MM.1S (cell line): ENCODE measurements at regions not wholly inside any gene's neighbourhood (a gene's known extent, or its start where the extent isn't known, plus 50 kb on each side); places are given as distances from the start of the nearest gene placed in this dataset.
"Not testable (repeated sequence)": the region's sequence is repeated elsewhere in the genome, so short reads cannot be mapped to it uniquely, and the experiment has no call there.

Experiments used
- DNase-seq: peaks from one replicate; pipeline ENCODE4 v3.0.0-alpha.2; 2015
- H2AFZ ChIP-seq: fragments of 300-600 bp; sonication (generic); 2 replicates; pipeline ENCODE4 v1.6.0; 2016; ENCODE audit warnings: antibody characterized with exemption, low read length
- H3F3A ChIP-seq: fragments of 300-600 bp; sonication (generic); 2 replicates; pipeline ENCODE4 v1.6.1; 2016; ENCODE audit warnings: mild to moderate bottlenecking, antibody characterized with exemption, low read length, moderate library complexity, mixed read lengths; ENCODE audit not compliant: insufficient read depth
- H3K27ac ChIP-seq: fragments of 300-600 bp; sonication (generic); 2 replicates; pipeline ENCODE4 v1.5.1; 2016; ENCODE audit warnings: mild to moderate bottlenecking, low read length
- H3K27me3 ChIP-seq: fragments of 300-600 bp; sonication (generic); replicated peaks from 2 replicates; pipeline ENCODE4 v1.6.0; 2016; ENCODE audit warnings: low read length; ENCODE audit not compliant: insufficient read depth
- H3K36me3 ChIP-seq: fragments of 300-600 bp; sonication (generic); replicated peaks from 2 replicates; pipeline ENCODE4 v1.6.1; 2016; ENCODE audit warnings: mild to moderate bottlenecking, low read length, mixed read lengths; ENCODE audit not compliant: insufficient read depth
- H3K4me1 ChIP-seq: fragments of 300-600 bp; sonication (generic); 2 replicates; pipeline ENCODE4 v1.6.1; 2016; ENCODE audit warnings: low read length, mixed read lengths
- H3K4me2 ChIP-seq: fragments of 300-600 bp; sonication (generic); 2 replicates; pipeline ENCODE4 v1.6.0; 2016; ENCODE audit warnings: low read depth, low read length
- H3K4me3 ChIP-seq: fragments of 300-600 bp; sonication (generic); 2 replicates; pipeline ENCODE4 v1.5.1; 2016; ENCODE audit warnings: low read length, mixed read lengths
- H3K79me2 ChIP-seq: fragments of 300-600 bp; sonication (generic); 2 replicates; pipeline ENCODE4 v1.6.1; 2016; ENCODE audit warnings: mixed run types, low read length, mixed read lengths
- H3K9ac ChIP-seq: fragments of 300-600 bp; sonication (generic); 2 replicates; pipeline ENCODE4 v1.6.1; 2016; ENCODE audit warnings: low read length, mixed read lengths
- H3K9me2 ChIP-seq: fragments of 300-600 bp; sonication (generic); replicated peaks from 2 replicates; pipeline ENCODE4 v1.6.1; 2016; ENCODE audit warnings: mild to moderate bottlenecking, low read length, mixed read lengths; ENCODE audit not compliant: insufficient read depth
- H3K9me3 ChIP-seq: fragments of 300-600 bp; sonication (generic); replicated peaks from 2 replicates; pipeline ENCODE4 v1.6.1; 2016; ENCODE audit warnings: mild to moderate bottlenecking, low read length, mixed read lengths; ENCODE audit not compliant: insufficient read depth
- H4K20me1 ChIP-seq: fragments of 300-600 bp; sonication (generic); 2 replicates; pipeline ENCODE4 v1.6.1; 2016; ENCODE audit warnings: mild to moderate bottlenecking, low read length, moderate library complexity, mixed read lengths; ENCODE audit not compliant: insufficient read depth
- EZH2 ChIP-seq: fragments of 300-600 bp; sonication (generic); optimal IDR thresholded peaks from 2 replicates; pipeline ENCODE3; 2017; ENCODE audit warnings: low read depth, mild to moderate bottlenecking, antibody characterized with exemption, low read length, mixed read lengths
- EZH2phosphoT487 ChIP-seq: fragments of 300-600 bp; sonication (generic); IDR thresholded peaks from 2 replicates; pipeline ENCODE4 v1.6.1; 2018; ENCODE audit warnings: antibody characterized with exemption, low read length
- TF ChIP-seq, protein P1 (sequence below): fragments of 300-600 bp; sonication (generic); IDR thresholded peaks from 2 replicates; pipeline ENCODE4 v1.5.1; 2016; ENCODE audit warnings: antibody characterized with exemption, low read length, mixed read lengths

GRCh38 chr4:149045731-149046130, 603.5 kb upstream of the NR3C2 start:
- Histone ChIP-seq H4K20me1 (no peaks in the 10 kb centered on the region), H3K9me3 (no peaks in the 10 kb centered on the region), H3K27me3 (no peaks in the 10 kb centered on the region), H3K27ac (no peak overlapping the region), H3K4me3 (no peak overlapping the region), H3K9me2 (no peaks in the 10 kb centered on the region), H2AFZ (no peak overlapping the region), H3K79me2 (no peaks in the 10 kb centered on the region), H3K4me1 (no peaks in the 10 kb centered on the region), H3K36me3 (no peaks in the 10 kb centered on the region), H3F3A (no peaks in the 10 kb centered on the region), H3K9ac (no peak overlapping the region), H3K4me2 (no peak overlapping the region)
- TF ChIP-seq, protein P1, sequence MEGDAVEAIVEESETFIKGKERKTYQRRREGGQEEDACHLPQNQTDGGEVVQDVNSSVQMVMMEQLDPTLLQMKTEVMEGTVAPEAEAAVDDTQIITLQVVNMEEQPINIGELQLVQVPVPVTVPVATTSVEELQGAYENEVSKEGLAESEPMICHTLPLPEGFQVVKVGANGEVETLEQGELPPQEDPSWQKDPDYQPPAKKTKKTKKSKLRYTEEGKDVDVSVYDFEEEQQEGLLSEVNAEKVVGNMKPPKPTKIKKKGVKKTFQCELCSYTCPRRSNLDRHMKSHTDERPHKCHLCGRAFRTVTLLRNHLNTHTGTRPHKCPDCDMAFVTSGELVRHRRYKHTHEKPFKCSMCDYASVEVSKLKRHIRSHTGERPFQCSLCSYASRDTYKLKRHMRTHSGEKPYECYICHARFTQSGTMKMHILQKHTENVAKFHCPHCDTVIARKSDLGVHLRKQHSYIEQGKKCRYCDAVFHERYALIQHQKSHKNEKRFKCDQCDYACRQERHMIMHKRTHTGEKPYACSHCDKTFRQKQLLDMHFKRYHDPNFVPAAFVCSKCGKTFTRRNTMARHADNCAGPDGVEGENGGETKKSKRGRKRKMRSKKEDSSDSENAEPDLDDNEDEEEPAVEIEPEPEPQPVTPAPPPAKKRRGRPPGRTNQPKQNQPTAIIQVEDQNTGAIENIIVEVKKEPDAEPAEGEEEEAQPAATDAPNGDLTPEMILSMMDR: no peak
- TF ChIP-seq EZH2: no peak
- no peak for TF ChIP-seq EZH2phosphoT487
- DNase-seq: no peak

- H3K27ac ChIP-seq: not testable (repeated sequence)
Observed at GRCh38 chr4:149039786-149040185, 597.6 kb upstream of the NR3C2 start.

DNA sequence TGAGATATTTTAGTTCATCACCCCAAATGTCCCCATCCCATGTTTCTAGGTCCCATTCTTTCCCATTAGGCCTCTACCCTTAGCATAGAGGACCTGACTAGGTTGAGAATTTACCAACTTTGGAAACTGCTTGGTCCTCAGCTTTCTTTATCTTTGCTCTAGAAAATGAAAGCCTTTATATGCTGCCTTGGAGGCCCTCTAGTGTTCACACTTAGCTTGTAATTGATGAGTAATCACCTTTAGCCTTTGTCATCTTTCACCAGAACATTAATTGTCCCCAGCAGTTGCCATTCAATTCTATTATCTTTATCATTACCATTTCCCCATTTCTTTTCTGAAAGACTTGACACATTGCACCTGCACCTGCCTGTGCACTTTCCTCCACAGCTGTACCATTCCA, 589.2 kb upstream of the NR3C2 start:
- H3K9me2 ChIP-seq: no peaks in the 10 kb centered on the region
- H3K4me2 ChIP-seq: no peak overlapping the region
- DNase-seq: peak; percentile 31
- H4K20me1 ChIP-seq: no peaks in the 10 kb centered on the region
- H3K4me3 ChIP-seq: no peak overlapping the region
- H3K9ac ChIP-seq: no peak overlapping the region
- no peaks in the 10 kb centered on the region for H3K79me2 ChIP-seq
- no peak overlapping the region for H3K27ac ChIP-seq
- H3K4me1 ChIP-seq: no peaks in the 10 kb centered on the region
- H3K36me3 ChIP-seq: no peaks in the 10 kb centered on the region
- no peaks in the 10 kb centered on the region for H3K9me3 ChIP-seq
- no peak overlapping the region for H2AFZ ChIP-seq
- no peaks in the 10 kb centered on the region for H3F3A ChIP-seq
- H3K27me3 ChIP-seq: no peaks in the 10 kb centered on the region
- TF ChIP-seq EZH2: no peak
- TF ChIP-seq, protein P1: peak; percentile 46
- TF ChIP-seq EZH2phosphoT487: no peak

More at GRCh38 chr4:149039786-149040185, 597.6 kb upstream of the NR3C2 start:
- DNase-seq, H3K9me2 ChIP-seq, H3K27me3 ChIP-seq, H3K79me2 ChIP-seq, H3K36me3 ChIP-seq, H3K4me3 ChIP-seq, H2AFZ ChIP-seq, H3F3A ChIP-seq, H3K9me3 ChIP-seq, H3K4me2 ChIP-seq, H3K4me1 ChIP-seq, H4K20me1 ChIP-seq, H3K9ac ChIP-seq: not testable (repeated sequence)

GRCh38 chr4:149029056-149029651, 586.9 kb upstream of the NR3C2 start:
- no peak overlapping the region for H3K27ac ChIP-seq
- H3K27me3 ChIP-seq: no peaks in the 10 kb centered on the region
- H3K4me2 ChIP-seq: no peak overlapping the region
- no peaks in the 10 kb centered on the region for H3K9me3 ChIP-seq
- H3K4me3 ChIP-seq: no peak overlapping the region
- H3K9me2 ChIP-seq: no peaks in the 10 kb centered on the region
- no peak for TF ChIP-seq EZH2
- TF ChIP-seq, protein P1: no peak
- TF ChIP-seq EZH2phosphoT487: no peak
- H3K4me1 ChIP-seq: no peaks in the 10 kb centered on the region
- no peaks in the 10 kb centered on the region for H3K79me2 ChIP-seq
- DNase-seq: no peak
- H3K9ac ChIP-seq: no peak overlapping the region
- H3F3A ChIP-seq: no peaks in the 10 kb centered on the region
- no peaks in the 10 kb centered on the region for H3K36me3 ChIP-seq
- H4K20me1 ChIP-seq: no peaks in the 10 kb centered on the region
- H2AFZ ChIP-seq: no peak overlapping the region
